ENCODE measurements at regions not wholly inside any gene's neighbourhood (a gene's known extent, or its start where the extent isn't known, plus 50 kb on each side); places are given as distances from the start of the nearest gene placed in this dataset.

- Histone ChIP-seq H3K4me1 (ENCODE audit: low read length) (peaks cover 7% of the 10 kb centered on the region), H3K9ac (ENCODE audit: low read length) (no peak overlapping the region), H3K36me3 (ENCODE audit: insufficient read depth, low read length) (no peaks in the 10 kb centered on the region), H4K20me1 (ENCODE audit: insufficient read depth, low read depth, low read length) (no peaks in the 10 kb centered on the region), H3K4me2 (ENCODE audit: low read depth, low read length, poor library complexity, severe bottlenecking) (no peak overlapping the region), H3K4me3 (ENCODE audit: low read length) (no peak overlapping the region), H3K79me2 (ENCODE audit: low read length) (no peaks in the 10 kb centered on the region), H3K9me2 (replicated peaks; ENCODE audit: insufficient read depth, low read length) (no peaks in the 10 kb centered on the region), H3K9me3 (ENCODE audit: low read length) (no peaks in the 10 kb centered on the region), H3K27me3 (ENCODE audit: low read length) (no peaks in the 10 kb centered on the region), H2AFZ (ENCODE audit: low read length) (no peak overlapping the region), H3K27ac (ENCODE audit: low read length) (no peak overlapping the region)
- no peak for DNase-seq
Measured at GRCh38 chr2:196410008-196410407, 229.5 kb upstream of the CCDC150 start.

GRCh38 chr2:196413821-196414274 lies 225.7 kb upstream of the CCDC150 start:
- Histone ChIP-seq H4K20me1 (ENCODE audit: insufficient read depth, low read depth, low read length) (no peaks in the 10 kb centered on the region), H3K4me1 (ENCODE audit: low read length) (peaks cover 7% of the 10 kb centered on the region), H3K4me2 (ENCODE audit: low read depth, low read length, poor library complexity, severe bottlenecking) (no peak overlapping the region), H3K9me2 (replicated peaks; ENCODE audit: insufficient read depth, low read length) (no peaks in the 10 kb centered on the region), H3K9me3 (ENCODE audit: low read length) (no peaks in the 10 kb centered on the region), H3K79me2 (ENCODE audit: low read length) (no peaks in the 10 kb centered on the region), H3K4me3 (ENCODE audit: low read length) (no peak overlapping the region), H3K36me3 (ENCODE audit: insufficient read depth, low read length) (no peaks in the 10 kb centered on the region), H3K27ac (ENCODE audit: low read length) (no peak overlapping the region), H2AFZ (ENCODE audit: low read length) (no peak overlapping the region), H3K9ac (ENCODE audit: low read length) (no peak overlapping the region), H3K27me3 (ENCODE audit: low read length) (no peaks in the 10 kb centered on the region)
- DNase-seq = no peak

- H3K27ac ChIP-seq (ENCODE audit: low read length) = no peak overlapping the region
- no peaks in the 10 kb centered on the region for H3K9me2 ChIP-seq (replicated peaks; ENCODE audit: insufficient read depth, low read length)
- no peak overlapping the region for H3K4me3 ChIP-seq (ENCODE audit: low read length)
- H3K4me1 ChIP-seq (ENCODE audit: low read length) = peaks cover 7% of the 10 kb centered on the region
- H3K36me3 ChIP-seq (ENCODE audit: insufficient read depth, low read length) = no peaks in the 10 kb centered on the region
- H4K20me1 ChIP-seq (ENCODE audit: insufficient read depth, low read depth, low read length) = no peaks in the 10 kb centered on the region
- no peaks in the 10 kb centered on the region for H3K9me3 ChIP-seq (ENCODE audit: low read length)
- no peaks in the 10 kb centered on the region for H3K27me3 ChIP-seq (ENCODE audit: low read length)
- peak overlapping the region; percentile 54 for H3K4me2 ChIP-seq (ENCODE audit: low read depth, low read length, poor library complexity, severe bottlenecking)
- H3K9ac ChIP-seq (ENCODE audit: low read length) = no peak overlapping the region
- no peaks in the 10 kb centered on the region for H3K79me2 ChIP-seq (ENCODE audit: low read length)
- H2AFZ ChIP-seq (ENCODE audit: low read length) = no peak overlapping the region
- peak; percentile 45 for DNase-seq
Measured at GRCh38 chr2:196415384-196415783, 224.1 kb upstream of the CCDC150 start.

- H3K27me3 ChIP-seq (ENCODE audit: low read length) = no peaks in the 10 kb centered on the region
- H3K9ac ChIP-seq (ENCODE audit: low read length) = no peak overlapping the region
- H3K4me3 ChIP-seq (ENCODE audit: low read length) = no peak overlapping the region
- DNase-seq = no peak
- H4K20me1 ChIP-seq (ENCODE audit: insufficient read depth, low read depth, low read length) = no peaks in the 10 kb centered on the region
- no peaks in the 10 kb centered on the region for H3K9me3 ChIP-seq (ENCODE audit: low read length)
- no peaks in the 10 kb centered on the region for H3K36me3 ChIP-seq (ENCODE audit: insufficient read depth, low read length)
- H3K4me1 ChIP-seq (ENCODE audit: low read length) = no peaks in the 10 kb centered on the region
- no peak overlapping the region for H3K27ac ChIP-seq (ENCODE audit: low read length)
- H3K79me2 ChIP-seq (ENCODE audit: low read length) = no peaks in the 10 kb centered on the region
- no peak overlapping the region for H3K4me2 ChIP-seq (ENCODE audit: low read depth, low read length, poor library complexity, severe bottlenecking)
- no peak overlapping the region for H2AFZ ChIP-seq (ENCODE audit: low read length)
- no peaks in the 10 kb centered on the region for H3K9me2 ChIP-seq (replicated peaks; ENCODE audit: insufficient read depth, low read length)
Measured at GRCh38 chr2:196420143-196420542, 219.4 kb upstream of the CCDC150 start.

- no peak overlapping the region for H3K27ac ChIP-seq (ENCODE audit: low read length)
- no peak overlapping the region for H2AFZ ChIP-seq (ENCODE audit: low read length)
- peak; percentile 22 for DNase-seq
Measured at GRCh38 chr2:196421880-196422279, 217.6 kb upstream of the CCDC150 start.

DNA sequence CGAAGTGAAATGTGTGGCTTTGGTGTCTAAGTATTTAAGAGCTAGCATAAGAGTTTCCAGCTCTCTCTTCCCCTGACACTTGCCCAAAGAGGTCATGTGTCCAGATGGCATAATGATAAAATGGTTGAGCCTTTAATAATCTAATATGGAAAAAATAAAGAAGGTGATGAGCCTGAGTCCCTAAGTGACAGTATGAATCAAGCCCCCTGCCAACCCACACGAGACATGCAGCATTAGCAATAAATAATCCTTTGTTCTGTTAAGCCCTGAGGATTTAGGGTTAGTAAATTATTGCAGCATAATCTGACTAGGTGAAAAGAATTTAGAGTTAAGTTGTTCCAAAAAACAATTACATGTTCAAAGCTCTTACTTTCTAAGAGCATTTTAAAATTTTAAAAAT lies 217.2 kb upstream of the CCDC150 start:
- H3K27ac ChIP-seq (ENCODE audit: low read length) = no peak overlapping the region
- H3K9me3 ChIP-seq (ENCODE audit: low read length) = no peaks in the 10 kb centered on the region
- no peak overlapping the region for H2AFZ ChIP-seq (ENCODE audit: low read length)
- H3K36me3 ChIP-seq (ENCODE audit: insufficient read depth, low read length) = no peaks in the 10 kb centered on the region
- H3K9ac ChIP-seq (ENCODE audit: low read length) = no peak overlapping the region
- no peak overlapping the region for H3K4me2 ChIP-seq (ENCODE audit: low read depth, low read length, poor library complexity, severe bottlenecking)
- DNase-seq = no peak
- no peaks in the 10 kb centered on the region for H3K27me3 ChIP-seq (ENCODE audit: low read length)
- no peaks in the 10 kb centered on the region for H3K9me2 ChIP-seq (replicated peaks; ENCODE audit: insufficient read depth, low read length)
- no peak overlapping the region for H3K4me3 ChIP-seq (ENCODE audit: low read length)
- H3K79me2 ChIP-seq (ENCODE audit: low read length) = no peaks in the 10 kb centered on the region
- H4K20me1 ChIP-seq (ENCODE audit: insufficient read depth, low read depth, low read length) = no peaks in the 10 kb centered on the region
- no peaks in the 10 kb centered on the region for H3K4me1 ChIP-seq (ENCODE audit: low read length)

More at GRCh38 chr2:196421880-196422279, 217.6 kb upstream of the CCDC150 start:
- no peaks in the 10 kb centered on the region for H3K9me2 ChIP-seq (replicated peaks; ENCODE audit: insufficient read depth, low read length)
- H3K9ac ChIP-seq (ENCODE audit: low read length) = no peak overlapping the region
- H3K36me3 ChIP-seq (ENCODE audit: insufficient read depth, low read length) = no peaks in the 10 kb centered on the region
- no peaks in the 10 kb centered on the region for H3K79me2 ChIP-seq (ENCODE audit: low read length)
- H3K9me3 ChIP-seq (ENCODE audit: low read length) = no peaks in the 10 kb centered on the region
- H4K20me1 ChIP-seq (ENCODE audit: insufficient read depth, low read depth, low read length) = no peaks in the 10 kb centered on the region
- H3K4me2 ChIP-seq (ENCODE audit: low read depth, low read length, poor library complexity, severe bottlenecking) = no peak overlapping the region
- no peaks in the 10 kb centered on the region for H3K4me1 ChIP-seq (ENCODE audit: low read length)
- H3K4me3 ChIP-seq (ENCODE audit: low read length) = no peak overlapping the region
- H3K27me3 ChIP-seq (ENCODE audit: low read length) = no peaks in the 10 kb centered on the region

DNA sequence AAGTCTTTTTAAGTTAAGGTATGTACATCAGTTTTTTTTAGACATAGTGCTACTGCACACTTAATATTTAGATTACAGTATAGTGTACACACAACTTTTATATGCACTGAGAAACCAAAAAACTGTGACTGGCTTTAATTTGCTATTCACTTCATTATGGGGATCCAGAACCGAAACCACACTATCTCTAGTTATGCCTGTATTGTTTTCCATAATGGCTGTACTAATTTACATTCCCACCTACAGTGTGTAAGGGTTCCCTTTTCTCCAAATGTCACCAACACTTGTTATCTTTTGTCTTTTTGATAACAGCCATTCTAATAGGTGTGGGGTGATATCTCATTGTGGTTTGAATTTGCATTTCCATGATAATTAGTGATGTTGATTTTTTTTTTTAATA lies 213.4 kb upstream of the CCDC150 start:
- H3K27ac ChIP-seq (ENCODE audit: low read length) = no peak overlapping the region
- no peaks in the 10 kb centered on the region for H4K20me1 ChIP-seq (ENCODE audit: insufficient read depth, low read depth, low read length)
- H3K36me3 ChIP-seq (ENCODE audit: insufficient read depth, low read length) = no peaks in the 10 kb centered on the region
- H3K4me2 ChIP-seq (ENCODE audit: low read depth, low read length, poor library complexity, severe bottlenecking) = no peak overlapping the region
- H3K9me2 ChIP-seq (replicated peaks; ENCODE audit: insufficient read depth, low read length) = no peaks in the 10 kb centered on the region
- no peak for DNase-seq
- H2AFZ ChIP-seq (ENCODE audit: low read length) = no peak overlapping the region
- no peaks in the 10 kb centered on the region for H3K79me2 ChIP-seq (ENCODE audit: low read length)
- no peak overlapping the region for H3K4me3 ChIP-seq (ENCODE audit: low read length)
- no peaks in the 10 kb centered on the region for H3K27me3 ChIP-seq (ENCODE audit: low read length)
- H3K9ac ChIP-seq (ENCODE audit: low read length) = no peak overlapping the region
- H3K4me1 ChIP-seq (ENCODE audit: low read length) = 0 out of 2 replicates have a peak, but pooled peaks cover 6% of the 10 kb centered on the region
- H3K9me3 ChIP-seq (ENCODE audit: low read length) = no peaks in the 10 kb centered on the region

GRCh38 chr2:196427986-196428634 lies 211.4 kb upstream of the CCDC150 start:
- H3K79me2 ChIP-seq (ENCODE audit: low read length) = no peaks in the 10 kb centered on the region
- no peak overlapping the region for H3K27ac ChIP-seq (ENCODE audit: low read length)
- 0 out of 2 replicates have a peak, but pooled peaks cover 6% of the 10 kb centered on the region for H3K4me1 ChIP-seq (ENCODE audit: low read length)
- no peaks in the 10 kb centered on the region for H3K27me3 ChIP-seq (ENCODE audit: low read length)
- no peaks in the 10 kb centered on the region for H3K9me2 ChIP-seq (replicated peaks; ENCODE audit: insufficient read depth, low read length)
- no peaks in the 10 kb centered on the region for H3K36me3 ChIP-seq (ENCODE audit: insufficient read depth, low read length)
- no peak overlapping the region for H3K4me2 ChIP-seq (ENCODE audit: low read depth, low read length, poor library complexity, severe bottlenecking)
- H3K9ac ChIP-seq (ENCODE audit: low read length) = no peak overlapping the region
- no peaks in the 10 kb centered on the region for H4K20me1 ChIP-seq (ENCODE audit: insufficient read depth, low read depth, low read length)
- DNase-seq = peak; percentile 37
- no peaks in the 10 kb centered on the region for H3K9me3 ChIP-seq (ENCODE audit: low read length)
- H2AFZ ChIP-seq (ENCODE audit: low read length) = no peak overlapping the region
- no peak overlapping the region for H3K4me3 ChIP-seq (ENCODE audit: low read length)

Data from Karpas-422 (cell line).